Adrenal gland (tissue), 9 donors: ENCODE measurements at regions not wholly inside any gene's neighbourhood (a gene's known extent, or its start where the extent isn't known, plus 50 kb on each side); places are given as distances from the start of the nearest gene placed in this dataset.
"Not testable (repeated sequence)": the region's sequence is repeated elsewhere in the genome, so short reads cannot be mapped to it uniquely, and the experiment has no call there.

Experiments used
- DNase-seq, 7 donors: peaks; one replicate each; pipeline ENCODE4 v3.0.0-alpha.2; 2019 to 2020
- H3K27ac ChIP-seq, 5 donors: fragments of 200-600 bp; sonication (generic) in 4 of 5; 1 replicate in 3 of 5; 2 replicates in 2 of 5; pipeline versions ENCODE4 v1.5.1 to v1.8.0; 2016 to 2020; ENCODE audit warnings: mild to moderate bottlenecking in 1 of 5
- H3K27me3 ChIP-seq: fragments of 200-600 bp; 2 replicates; pipeline ENCODE4 v1.8.0; 2021
- H3K36me3 ChIP-seq, 2 donors: fragments of 200-600 bp; replicated peaks in 1 of 2; 1 replicate in 1 of 2; 2 replicates in 1 of 2; pipeline versions ENCODE4 v1.5.1 to v1.8.0; 2018 to 2022
- H3K4me1 ChIP-seq, 2 donors: fragments of 200-600 bp; replicated peaks in 1 of 2; 1 replicate in 1 of 2; 2 replicates in 1 of 2; pipeline versions ENCODE4 v1.5.1 to v1.8.0; 2018 to 2021
- H3K4me3 ChIP-seq, 4 donors: fragments of 200-600 bp; sonication (generic) in 3 of 4; one replicate each; pipeline ENCODE4 v1.5.1; 2016 to 2018
- H3K9me3 ChIP-seq, 3 donors: fragments of 200-600 bp; sonication (generic) in 1 of 3; replicated peaks in 1 of 3; 1 replicate in 2 of 3; 2 replicates in 1 of 3; pipeline versions ENCODE4 v1.5.1 to v1.8.0; 2016 to 2021
- CTCF ChIP-seq, 6 experiments: fragments of 450-650 bp in 4 of 6; fragments of 200-600 bp in 2 of 6; sonication (generic) in 1 of 6; IDR thresholded peaks; 1 replicate in 5 of 6; 2 replicates in 1 of 6; pipeline versions ENCODE4 v1.5.1 to v1.8.0; 2016 to 2021; ENCODE audit warnings: antibody characterized with exemption in 6 of 6, mild to moderate bottlenecking in 2 of 6, moderate library complexity in 1 of 6
- POLR2A ChIP-seq, 2 donors: fragments of 450-650 bp; IDR thresholded peaks; one replicate each; pipeline ENCODE4 v1.6.1; 2017; ENCODE audit warnings: antibody characterized with exemption in 2 of 2, mild to moderate bottlenecking in 2 of 2, moderate library complexity in 1 of 2
- WGBS, 4 donors: extraction: QIAGEN DNeasy Blood & Tissue Kit in 2 of 4; methylation state at CpG; one replicate each; pipeline versions ENCODE4 v1.1.5 to v1.1.7; 2013 to 2017; 5-methylcytosine and 5-hydroxymethylcytosine counted together
- intact Hi-C, 2 donors: fragments of 100-400 bp; cut with DNase I; formaldehyde crosslinking; loops; one replicate each; pipeline versions ENCODE4 v1.14.1 to v1.15.0; 2022 to 2023
- donor health status: healthy with polysubstance abuse.
- donor health status: Bipolar disorder and iron deficiency.
- donor health status: DM: yes; HTN: yes; CAD: no.
- donor health status: DM: no; HTN: no; CAD: no.
- donor health status: DM: no; HTN: no; CAD: no.

- no peak overlapping the region for H3K27ac ChIP-seq
- DNase-seq, result no peak
- intact Hi-C loops, result no loop called here
- no peaks in the 10 kb centered on the region for H3K36me3 ChIP-seq
- H3K27me3 ChIP-seq, result no peaks in the 10 kb centered on the region
- 32 to 62% (median 50%) methylated on average over 1 of the region's 1 CpG for WGBS, 4 donors
- no peak overlapping the region for H3K4me3 ChIP-seq
- no peaks in the 10 kb centered on the region for H3K4me1 ChIP-seq
- H3K9me3 ChIP-seq, result no peaks in the 10 kb centered on the region
- TF ChIP-seq CTCF (IDR thresholded peaks at IDR 0.05), result no peak
- TF ChIP-seq POLR2A (IDR thresholded peaks at IDR 0.05), result no peak
These were observed 112.5 kb upstream of the UNC5B start for GRCh38 chr10:71099731-71100361.

- intact Hi-C loops, result no loop called here
- 77 to 87% (median 85%) methylated on average over 3 of the region's 3 CpGs for WGBS, 4 donors
These were observed 108.4 kb upstream of the UNC5B start for GRCh38 chr10:71103961-71104360.

GRCh38 chr10:71106151-71106550 is 106.2 kb upstream of the UNC5B start:
- 72 to 79% (median 78%) methylated on average over 4 of the region's 4 CpGs for WGBS, 4 donors
- H3K4me3 ChIP-seq, H3K36me3 ChIP-seq, DNase-seq, H3K27me3 ChIP-seq, H3K9me3 ChIP-seq, H3K27ac ChIP-seq, intact Hi-C loops, H3K4me1 ChIP-seq: not testable (repeated sequence)

More at GRCh38 chr10:71103961-71104360, 108.4 kb upstream of the UNC5B start:
- Histone ChIP-seq H3K4me1 (no peaks in the 10 kb centered on the region), H3K36me3 (no peaks in the 10 kb centered on the region), H3K4me3 (no peak overlapping the region), H3K27me3 (no peaks in the 10 kb centered on the region), H3K27ac (no peak overlapping the region), H3K9me3 (no peaks in the 10 kb centered on the region)
- TF ChIP-seq POLR2A (IDR thresholded peaks at IDR 0.05) (no peak), CTCF (IDR thresholded peaks at IDR 0.05) (no peak)
- no peak for DNase-seq

- DNase-seq, H3K9me3 ChIP-seq, H3K4me1 ChIP-seq, H3K4me3 ChIP-seq, H3K27ac ChIP-seq, H3K27me3 ChIP-seq, intact Hi-C loops, H3K36me3 ChIP-seq: not testable (repeated sequence)
- WGBS, 4 donors, result 77 to 92% (median 89%) methylated on average over 6 to 7 of the region's 7 CpGs
These were observed 105.3 kb upstream of the UNC5B start for GRCh38 chr10:71107117-71107516.

GRCh38 chr10:71108042-71108441 is 104.3 kb upstream of the UNC5B start:
- H3K9me3 ChIP-seq, H3K4me3 ChIP-seq, DNase-seq, H3K27ac ChIP-seq, intact Hi-C loops, H3K27me3 ChIP-seq, H3K4me1 ChIP-seq, H3K36me3 ChIP-seq: not testable (repeated sequence)
- 53 to 69% (median 60%) methylated on average over 1 of the region's 1 CpG for WGBS, 4 donors

- TF ChIP-seq CTCF (IDR thresholded peaks at IDR 0.05) (no peak), POLR2A (IDR thresholded peaks at IDR 0.05) (no peak)
- peaks cover 0 to 14% (median 0%) of the 10 kb centered on the region in 3 donors for H3K9me3 ChIP-seq
- peaks cover 4% of the 10 kb centered on the region for H3K27me3 ChIP-seq
- WGBS, 4 donors, result 64 to 78% (median 70%) methylated on average over 2 of the region's 2 CpGs
- H3K27ac ChIP-seq, result no peak overlapping the region
- no peaks in the 10 kb centered on the region for H3K36me3 ChIP-seq
- no peaks in the 10 kb centered on the region for H3K4me1 ChIP-seq
- intact Hi-C loops, result no loop called here
- no peak overlapping the region for H3K4me3 ChIP-seq
- no peak for DNase-seq
These were observed 100.1 kb upstream of the UNC5B start for GRCh38 chr10:71112138-71112785.
